HUES48 (cell line): ENCODE measurements at regions not wholly inside any gene's neighbourhood (a gene's known extent, or its start where the extent isn't known, plus 50 kb on each side); places are given as distances from the start of the nearest gene placed in this dataset.
"Not testable (repeated sequence)": the region's sequence is repeated elsewhere in the genome, so short reads cannot be mapped to it uniquely, and the experiment has no call there.

Source experiments
- H3K27ac ChIP-seq: one replicate; pipeline ENCODE4 v1.7.0; 2013; ENCODE audit warnings: low read depth, low read length, inconsistent platforms
- H3K27me3 ChIP-seq: 2 replicates; pipeline ENCODE4 v1.6.1; 2013; ENCODE audit warnings: mild to moderate bottlenecking, low read length; ENCODE audit not compliant: control insufficient read depth, insufficient read depth
- H3K36me3 ChIP-seq: 2 replicates; pipeline ENCODE4 v1.6.1; 2013; ENCODE audit warnings: low read length; ENCODE audit not compliant: control insufficient read depth, insufficient read depth
- H3K4me1 ChIP-seq: 2 replicates; pipeline ENCODE4 v1.6.1; 2013; ENCODE audit warnings: mild to moderate bottlenecking, low read length; ENCODE audit not compliant: control insufficient read depth, insufficient read depth
- H3K4me3 ChIP-seq: 2 replicates; pipeline ENCODE4 v1.5.1; 2013; ENCODE audit warnings: mild to moderate bottlenecking, low read depth, low read length
- H3K9ac ChIP-seq: 2 replicates; pipeline ENCODE4 v1.6.1; 2013; ENCODE audit warnings: mild to moderate bottlenecking, low read depth, low read length, moderate library complexity
- H3K9me3 ChIP-seq: 2 replicates; pipeline ENCODE4 v1.6.1; 2013; ENCODE audit warnings: low read length; ENCODE audit not compliant: control insufficient read depth, insufficient read depth

DNA sequence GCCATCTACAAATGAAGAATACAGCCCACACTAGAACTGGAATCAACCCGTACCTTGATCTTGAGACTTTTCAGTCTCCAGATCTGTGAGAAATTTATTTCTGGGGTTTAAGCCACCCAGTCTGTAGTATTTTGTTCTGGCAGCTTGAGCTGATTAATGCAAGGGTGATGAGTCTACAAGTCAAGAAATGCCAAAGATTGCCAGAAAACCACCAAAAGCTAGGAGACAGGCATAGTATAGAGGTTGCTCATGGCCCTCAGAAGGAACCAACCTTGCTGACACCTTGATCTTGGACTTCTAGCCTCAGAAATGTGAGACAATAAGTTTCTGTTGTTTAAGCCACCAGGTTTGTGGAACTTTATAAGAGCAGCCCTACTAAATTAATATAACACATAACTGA lies 428.2 kb upstream of the KLF12 start:
- Histone ChIP-seq H3K36me3 (no peaks in the 10 kb centered on the region), H3K9me3 (no peaks in the 10 kb centered on the region), H3K4me3 (no peak overlapping the region), H3K27ac (no peak overlapping the region), H3K4me1 (no peaks in the 10 kb centered on the region), H3K27me3 (no peaks in the 10 kb centered on the region), H3K9ac (no peak overlapping the region)

GRCh38 chr13:74561155-74561554 lies 427.0 kb upstream of the KLF12 start:
- H3K27ac ChIP-seq = no peak overlapping the region
- no peaks in the 10 kb centered on the region for H3K4me1 ChIP-seq
- H3K27me3 ChIP-seq = no peaks in the 10 kb centered on the region
- no peaks in the 10 kb centered on the region for H3K9me3 ChIP-seq
- no peak overlapping the region for H3K9ac ChIP-seq
- H3K4me3 ChIP-seq = no peak overlapping the region
- H3K36me3 ChIP-seq = no peaks in the 10 kb centered on the region

DNA sequence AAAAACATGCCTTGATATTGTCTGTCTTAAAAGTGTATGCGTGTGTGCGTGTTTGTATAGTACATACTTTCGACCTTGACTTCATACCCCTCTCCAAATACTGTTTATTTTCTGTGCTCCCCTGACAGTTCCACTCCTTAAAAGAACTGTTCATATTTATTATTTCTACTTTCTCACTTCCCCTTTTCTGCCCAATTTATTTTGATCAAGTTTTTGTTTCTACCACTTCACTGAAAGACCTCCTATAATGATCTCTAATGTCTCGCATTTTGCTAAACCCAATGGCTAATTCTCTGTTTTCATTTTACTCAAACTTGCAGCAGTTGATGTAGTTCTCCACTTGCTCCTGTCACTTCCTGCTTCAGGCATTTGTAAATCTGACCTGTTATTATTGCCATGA lies 426.1 kb upstream of the KLF12 start:
- Histone ChIP-seq H3K9ac (no peak overlapping the region), H3K9me3 (no peaks in the 10 kb centered on the region), H3K36me3 (no peaks in the 10 kb centered on the region), H3K4me3 (no peak overlapping the region), H3K27me3 (no peaks in the 10 kb centered on the region), H3K4me1 (no peaks in the 10 kb centered on the region), H3K27ac (no peak overlapping the region)

DNA sequence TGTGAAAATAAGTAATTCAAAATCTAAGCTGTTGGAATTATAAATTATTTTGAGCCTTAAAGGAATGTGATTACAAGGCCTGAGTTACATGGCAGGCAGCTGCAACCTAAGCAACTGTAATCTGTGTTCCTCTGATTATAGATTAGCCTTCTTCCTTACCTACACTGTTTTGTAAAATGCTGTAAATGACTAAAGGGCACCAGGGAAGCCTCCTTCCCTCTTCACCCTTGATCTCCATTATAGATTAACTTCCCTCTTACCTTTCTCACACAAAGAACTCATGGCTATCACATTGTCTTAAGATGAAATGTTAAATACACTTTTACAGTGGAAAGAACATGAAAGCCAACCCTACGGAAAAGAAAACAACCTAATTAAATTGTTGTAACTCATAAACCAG lies 423.7 kb upstream of the KLF12 start:
- Histone ChIP-seq H3K9me3 (no peaks in the 10 kb centered on the region), H3K36me3 (no peaks in the 10 kb centered on the region), H3K27ac (no peak overlapping the region), H3K4me3 (no peak overlapping the region), H3K9ac (no peak overlapping the region), H3K4me1 (no peaks in the 10 kb centered on the region), H3K27me3 (no peaks in the 10 kb centered on the region)

- Histone ChIP-seq H3K4me1 (no peaks in the 10 kb centered on the region), H3K27ac (no peak overlapping the region), H3K27me3 (no peaks in the 10 kb centered on the region), H3K36me3 (no peaks in the 10 kb centered on the region), H3K4me3 (no peak overlapping the region), H3K9ac (no peak overlapping the region), H3K9me3 (no peaks in the 10 kb centered on the region)
Measured at GRCh38 chr13:74555651-74556420, 421.6 kb upstream of the KLF12 start.

GRCh38 chr13:74555276-74555625 lies 421.0 kb upstream of the KLF12 start:
- Histone ChIP-seq H3K4me1 (no peaks in the 10 kb centered on the region), H3K9me3 (no peaks in the 10 kb centered on the region), H3K36me3 (no peaks in the 10 kb centered on the region), H3K4me3 (no peak overlapping the region), H3K9ac (no peak overlapping the region), H3K27me3 (no peaks in the 10 kb centered on the region), H3K27ac (no peak overlapping the region)

DNA sequence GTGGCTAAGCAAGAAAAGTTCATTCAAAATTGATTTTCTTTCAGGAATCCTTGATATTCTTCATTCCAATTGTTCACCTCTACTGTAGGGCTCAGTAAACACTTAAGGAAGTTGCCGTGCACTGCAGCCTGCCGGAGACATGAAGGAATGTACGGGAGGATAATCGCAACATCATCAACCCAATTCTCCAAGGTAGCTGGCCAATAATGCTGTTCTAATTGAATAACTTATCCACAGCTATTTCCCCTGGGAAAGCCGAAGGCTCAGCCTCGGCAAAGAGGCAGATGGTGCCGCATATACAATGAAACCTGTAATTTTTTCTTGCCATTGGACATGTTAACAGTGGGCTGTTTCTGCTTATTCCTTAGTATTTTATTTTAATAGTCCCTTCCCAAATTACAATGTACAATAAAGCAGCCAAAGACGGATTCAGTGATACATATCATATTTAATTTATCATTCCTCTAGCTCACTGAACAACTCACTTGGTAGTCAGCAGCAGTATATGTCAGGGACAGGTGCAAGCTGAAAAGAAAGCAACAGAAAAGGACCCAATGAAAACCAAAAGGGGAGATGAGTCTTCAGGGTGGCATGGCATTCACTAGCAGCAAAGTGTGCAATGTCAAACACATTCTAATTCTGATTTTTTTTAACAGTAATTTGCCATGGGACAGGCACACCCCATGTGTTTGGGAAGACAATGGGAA lies 420.5 kb upstream of the KLF12 start:
- no peaks in the 10 kb centered on the region for H3K27me3 ChIP-seq

GRCh38 chr13:74550039-74550438 lies 415.8 kb upstream of the KLF12 start:
- Histone ChIP-seq H3K36me3 (no peaks in the 10 kb centered on the region), H3K9me3 (no peaks in the 10 kb centered on the region), H3K4me1 (peaks cover 8% of the 10 kb centered on the region; the same call in 1 of the 2 replicates), H3K4me3 (no peak overlapping the region), H3K27ac (no peak overlapping the region), H3K27me3 (no peaks in the 10 kb centered on the region), H3K9ac (no peak overlapping the region)

More for the DNA sequence above, 420.5 kb upstream of the KLF12 start:
- Histone ChIP-seq H3K4me1 (peaks cover 5% of the 10 kb centered on the region; the same call in 1 of the 2 replicates), H3K9ac (no peak overlapping the region), H3K36me3 (no peaks in the 10 kb centered on the region), H3K27ac (no peak overlapping the region), H3K4me3 (no peak overlapping the region), H3K9me3 (no peaks in the 10 kb centered on the region)

GRCh38 chr13:74536649-74537048 lies 402.4 kb upstream of the KLF12 start:
- H3K27me3 ChIP-seq, H3K4me3 ChIP-seq, H3K9ac ChIP-seq, H3K27ac ChIP-seq, H3K4me1 ChIP-seq, H3K36me3 ChIP-seq, H3K9me3 ChIP-seq: not testable (repeated sequence)

DNA sequence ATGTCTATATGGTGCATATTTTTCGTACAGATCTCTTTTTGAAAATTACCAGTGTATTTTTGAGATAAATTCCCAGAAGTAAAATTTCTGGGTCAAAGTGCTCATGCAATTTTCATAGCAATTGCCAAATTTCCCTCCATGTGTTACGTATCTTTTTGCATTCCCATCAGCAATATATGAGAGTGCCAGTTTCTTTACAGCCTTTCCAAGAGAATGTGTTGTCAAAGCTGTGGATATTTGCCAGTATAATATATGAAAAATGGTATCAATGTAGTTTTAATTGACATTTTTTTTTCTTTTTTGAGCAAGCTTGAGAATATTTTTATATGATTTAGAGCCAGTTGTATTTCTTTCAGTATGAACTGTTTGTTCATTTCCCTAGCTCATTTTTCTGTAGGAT lies 399.0 kb upstream of the KLF12 start:
- Histone ChIP-seq H3K9ac (no peak overlapping the region), H3K4me3 (no peak overlapping the region)

DNA sequence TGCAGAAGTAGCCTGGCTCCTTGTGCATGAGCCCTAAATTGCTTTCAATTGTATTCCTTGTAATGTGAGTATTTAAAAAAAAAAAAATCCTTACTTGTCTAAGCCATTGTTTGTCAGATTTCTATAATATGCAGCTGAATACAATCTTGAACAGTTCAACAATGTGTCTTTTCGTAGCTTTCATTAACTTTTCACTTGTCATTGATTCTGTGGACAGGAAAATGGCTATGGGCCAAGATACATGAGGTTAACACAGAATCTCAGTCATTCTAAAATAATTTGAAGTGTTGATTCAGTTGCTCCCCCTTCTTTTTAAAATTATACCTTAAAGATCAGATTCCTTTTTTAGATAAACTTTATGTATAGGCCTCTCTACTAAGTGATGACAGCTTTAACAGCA lies 395.8 kb upstream of the KLF12 start:
- Histone ChIP-seq H3K36me3 (no peaks in the 10 kb centered on the region), H3K27ac (no peak overlapping the region), H3K4me1 (peaks cover 7% of the 10 kb centered on the region; the same call in 1 of the 2 replicates), H3K4me3 (no peak overlapping the region), H3K9me3 (no peaks in the 10 kb centered on the region), H3K27me3 (no peaks in the 10 kb centered on the region), H3K9ac (no peak overlapping the region)

More for the DNA sequence above, 399.0 kb upstream of the KLF12 start:
- Histone ChIP-seq H3K4me1 (peaks cover 7% of the 10 kb centered on the region; the same call in 1 of the 2 replicates), H3K36me3 (no peaks in the 10 kb centered on the region), H3K9me3 (no peaks in the 10 kb centered on the region), H3K27me3 (no peaks in the 10 kb centered on the region), H3K27ac (no peak overlapping the region)
